Inferior parietal cortex (tissue), 1 donor: ENCODE measurements at regions not wholly inside any gene's neighbourhood (a gene's known extent, or its start where the extent isn't known, plus 50 kb on each side); places are given as distances from the start of the nearest gene placed in this dataset.

Experiments used
- DNase-seq: peaks from one replicate; pipeline ENCODE4 v3.0.0-alpha.2; 2016; ENCODE audit errors: extremely low spot score

DNA sequence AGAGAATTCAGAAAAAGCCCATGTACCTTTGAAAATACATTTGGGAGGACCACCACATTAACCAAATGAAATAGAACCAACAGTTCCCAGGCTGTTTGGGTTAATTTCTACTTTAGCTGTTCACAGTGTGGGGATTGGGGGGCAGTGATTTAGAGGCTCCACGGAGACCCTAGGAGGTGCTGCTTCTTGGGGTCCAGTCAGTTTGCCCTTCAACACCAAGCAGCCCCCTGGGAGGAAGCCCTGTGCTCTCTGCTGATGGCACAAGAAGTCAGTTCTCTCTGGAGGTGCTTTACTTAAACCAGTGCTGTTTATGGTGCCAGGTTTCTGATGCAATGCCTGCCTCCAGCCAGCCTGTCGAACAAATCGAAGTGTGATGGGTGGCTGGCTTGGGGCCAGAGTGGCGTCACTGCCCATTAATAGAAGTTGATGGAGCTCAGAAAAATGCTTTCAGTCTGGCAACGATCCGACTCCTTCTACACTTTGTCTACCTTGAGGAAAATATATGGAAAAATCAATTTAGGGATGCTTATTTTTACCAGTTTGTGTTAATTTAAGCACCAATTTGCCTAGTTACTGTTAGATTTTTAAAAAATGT is 134.0 kb downstream of the SNX18 start:
- no peak for DNase-seq

DNA sequence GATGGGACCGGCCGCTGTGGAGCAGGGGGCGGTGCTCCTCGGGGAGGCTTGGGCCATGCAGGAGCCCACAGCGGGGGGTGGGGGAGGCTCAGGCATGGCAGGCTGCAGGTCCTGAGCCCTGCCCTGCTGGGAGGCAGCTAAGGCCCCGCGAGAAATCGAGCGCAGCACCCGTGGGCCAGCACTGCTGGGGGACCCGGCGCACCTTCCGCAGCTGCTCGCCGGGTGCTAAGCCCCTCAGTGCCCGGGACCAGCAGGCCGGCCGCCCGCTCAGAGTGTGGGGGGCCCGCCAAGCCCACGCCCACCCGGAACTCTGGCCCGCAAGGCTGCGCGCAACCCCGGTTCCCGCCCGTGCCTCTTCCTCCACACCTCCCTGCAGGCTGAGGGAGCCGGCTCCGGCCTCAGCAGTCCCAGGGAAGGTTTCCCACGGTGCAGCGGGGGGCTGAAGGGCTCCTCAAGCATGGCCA is 131.5 kb downstream of the SNX18 start:
- no peak for DNase-seq

DNA sequence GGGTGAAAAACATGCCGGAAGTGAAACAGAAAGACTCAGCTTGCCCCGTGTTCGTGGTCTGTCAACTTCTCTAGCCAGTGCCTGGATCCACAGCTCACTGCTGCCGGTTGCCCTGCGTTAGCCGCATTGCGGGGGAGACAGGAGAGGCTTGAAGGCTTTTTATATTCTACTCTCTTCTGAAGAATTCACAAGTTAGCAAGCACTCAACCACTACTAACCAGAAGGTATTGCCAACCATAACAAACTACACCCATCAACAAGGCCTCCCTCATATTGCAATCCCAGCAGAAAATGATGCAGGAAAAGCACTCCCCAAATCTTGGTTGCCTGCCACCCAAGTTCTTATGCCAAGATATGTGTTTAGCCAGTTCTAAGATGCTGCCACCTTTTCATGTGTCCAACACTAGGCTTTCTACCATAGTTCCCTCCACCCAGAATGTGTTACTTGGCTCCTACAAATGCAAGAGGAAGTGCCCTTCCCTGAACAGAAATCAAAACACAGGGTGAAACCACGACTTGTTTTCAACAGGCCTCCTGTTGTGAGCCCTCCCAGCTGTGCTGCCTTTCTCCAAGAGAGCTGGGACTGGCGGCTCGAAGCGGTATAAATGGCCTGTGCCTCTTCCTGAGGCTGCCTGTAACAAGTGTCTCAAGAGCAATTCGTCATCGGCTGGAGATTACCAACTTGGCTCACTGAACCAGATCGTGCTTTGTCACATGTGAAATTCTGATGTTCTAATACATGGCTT is 129.0 kb downstream of the SNX18 start:
- peak; percentile 39 for DNase-seq

DNA sequence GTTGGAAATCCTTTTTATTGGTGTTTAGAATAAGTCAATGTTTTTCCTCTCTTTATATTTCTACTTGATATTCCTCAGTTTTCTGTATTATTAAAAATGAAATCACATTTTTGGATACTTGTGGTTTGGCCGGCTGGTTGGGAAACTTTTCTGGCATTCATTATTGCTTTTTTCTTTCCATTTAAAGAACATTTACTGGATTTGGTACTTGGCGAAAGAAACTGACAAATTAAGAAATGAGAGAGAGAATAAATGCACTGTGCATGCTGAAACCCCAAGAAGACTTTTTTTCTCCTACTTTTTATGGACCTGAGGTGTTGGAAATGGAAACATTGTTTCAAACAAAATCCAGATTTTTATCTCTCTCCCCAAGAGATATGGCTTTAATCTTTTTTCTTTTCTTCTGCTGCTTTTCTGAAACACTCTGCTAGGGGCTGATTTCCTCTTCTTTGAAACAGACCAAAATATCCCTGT is 128.4 kb downstream of the SNX18 start:
- no peak for DNase-seq

DNA sequence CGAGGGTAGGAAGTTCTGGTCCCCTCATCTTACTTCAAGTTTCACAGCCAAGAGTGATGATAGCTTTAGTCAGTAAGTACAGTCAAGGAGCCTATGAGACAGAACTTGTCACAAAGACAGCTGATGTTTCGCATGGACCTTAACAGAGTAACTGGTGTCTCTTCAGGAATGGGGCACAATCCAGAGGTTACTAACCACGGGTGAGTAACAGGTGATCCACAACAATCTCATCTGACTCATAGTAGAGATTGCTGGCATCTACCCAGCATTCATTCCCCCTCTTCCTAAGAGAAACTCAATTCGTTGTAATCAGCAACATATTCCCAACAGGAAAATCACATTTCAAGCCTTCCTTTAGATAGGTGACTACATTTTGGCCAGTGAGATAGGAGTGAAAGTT is 126.7 kb downstream of the SNX18 start:
- DNase-seq: no peak

DNA sequence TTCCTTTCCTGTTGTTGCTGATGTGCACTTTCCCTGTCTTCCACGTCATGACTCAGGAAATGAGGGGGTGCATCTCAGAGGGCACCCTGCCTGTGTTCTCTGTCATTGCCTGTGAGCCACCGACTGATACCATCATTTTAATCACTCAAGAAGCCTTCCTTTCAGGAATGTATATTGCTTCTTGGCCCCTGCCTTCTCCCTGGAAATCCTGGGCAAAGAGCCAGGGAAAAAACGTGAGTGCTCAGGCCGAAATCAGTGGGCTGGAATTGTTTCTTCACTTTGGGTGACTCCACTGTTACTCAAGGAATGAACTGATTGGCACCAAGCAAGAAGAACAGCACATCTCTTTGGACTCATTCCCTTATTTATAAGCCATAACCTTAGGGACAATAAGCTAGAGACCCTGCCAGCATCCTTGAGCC is 126.1 kb downstream of the SNX18 start:
- no peak for DNase-seq

DNA sequence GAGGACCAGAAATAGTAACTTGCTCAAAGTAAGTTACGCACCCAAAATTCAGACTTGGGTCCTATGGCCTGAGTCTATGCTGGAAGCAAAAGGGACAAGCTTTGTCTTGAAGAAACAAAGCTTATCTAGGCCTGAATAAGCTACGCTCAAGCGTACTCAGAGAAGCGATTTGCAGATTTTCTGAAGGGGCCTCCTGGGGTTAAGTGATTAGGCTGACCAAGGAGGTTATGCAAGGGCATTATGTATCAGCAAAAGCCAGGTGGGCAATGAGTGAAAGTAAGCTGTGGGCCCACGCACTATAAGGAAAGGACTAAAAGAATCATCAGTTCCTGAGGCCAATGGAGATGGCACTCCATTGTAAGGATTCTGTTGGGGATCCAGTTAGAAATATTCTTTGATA is 122.1 kb downstream of the SNX18 start:
- no peak for DNase-seq

DNA sequence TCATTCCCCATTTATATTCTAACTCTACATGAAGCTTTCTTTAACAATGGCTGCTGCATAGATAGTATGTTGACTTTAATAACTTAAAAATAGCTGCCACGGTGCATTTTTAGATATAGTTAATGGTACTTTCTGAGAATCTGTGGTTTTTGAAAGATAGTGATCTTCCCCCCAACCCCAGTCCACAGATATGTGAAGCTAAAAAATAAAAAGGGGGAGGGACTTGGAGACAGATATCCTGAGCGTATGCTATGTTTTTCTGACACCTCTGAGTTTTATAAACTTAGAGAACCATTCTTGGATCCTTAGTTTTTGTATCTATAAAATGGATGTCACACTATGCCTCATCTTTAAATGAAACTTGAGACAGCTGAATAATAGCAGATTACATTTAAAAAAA is 120.5 kb downstream of the SNX18 start:
- DNase-seq: no peak

DNA sequence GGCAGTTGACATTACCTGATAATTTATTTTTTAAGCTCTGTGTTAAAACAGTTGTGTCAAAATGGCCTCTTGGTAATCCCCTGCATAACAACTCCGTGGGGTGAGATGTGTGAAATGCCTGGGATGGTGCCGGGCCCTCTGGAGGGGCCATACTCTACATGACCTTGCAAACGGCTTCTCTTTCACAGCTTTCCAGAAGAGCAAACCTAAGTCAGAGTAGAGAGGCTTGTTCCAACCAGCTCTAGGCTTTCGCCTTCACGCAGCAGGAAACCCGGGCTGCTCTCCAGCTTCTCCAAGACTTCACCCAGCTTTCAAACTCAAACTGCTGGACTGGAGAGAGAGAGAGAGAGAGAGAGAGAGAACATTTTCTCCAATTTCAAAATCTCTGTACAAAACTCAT is 120.1 kb downstream of the SNX18 start:
- no peak for DNase-seq

DNA sequence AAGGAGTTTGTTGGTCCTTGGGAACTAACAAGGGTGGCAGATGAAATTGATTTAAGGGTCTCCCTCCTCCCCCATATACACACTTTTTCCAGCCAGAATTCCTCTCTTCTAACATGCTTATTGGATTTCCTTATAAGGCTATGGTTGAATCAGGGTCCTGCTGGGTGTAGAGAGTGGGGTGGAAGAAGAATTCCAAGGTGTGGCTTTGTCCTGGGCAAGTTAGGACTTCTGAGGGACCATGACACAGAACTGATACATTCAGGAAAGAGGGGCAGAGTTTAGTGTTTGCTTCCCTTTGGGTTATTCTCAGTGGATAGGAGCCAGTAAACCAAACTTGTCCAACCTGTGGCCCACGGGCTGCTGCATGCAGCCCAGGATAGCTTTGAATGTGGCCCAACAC is 116.5 kb downstream of the SNX18 start:
- no peak for DNase-seq

DNA sequence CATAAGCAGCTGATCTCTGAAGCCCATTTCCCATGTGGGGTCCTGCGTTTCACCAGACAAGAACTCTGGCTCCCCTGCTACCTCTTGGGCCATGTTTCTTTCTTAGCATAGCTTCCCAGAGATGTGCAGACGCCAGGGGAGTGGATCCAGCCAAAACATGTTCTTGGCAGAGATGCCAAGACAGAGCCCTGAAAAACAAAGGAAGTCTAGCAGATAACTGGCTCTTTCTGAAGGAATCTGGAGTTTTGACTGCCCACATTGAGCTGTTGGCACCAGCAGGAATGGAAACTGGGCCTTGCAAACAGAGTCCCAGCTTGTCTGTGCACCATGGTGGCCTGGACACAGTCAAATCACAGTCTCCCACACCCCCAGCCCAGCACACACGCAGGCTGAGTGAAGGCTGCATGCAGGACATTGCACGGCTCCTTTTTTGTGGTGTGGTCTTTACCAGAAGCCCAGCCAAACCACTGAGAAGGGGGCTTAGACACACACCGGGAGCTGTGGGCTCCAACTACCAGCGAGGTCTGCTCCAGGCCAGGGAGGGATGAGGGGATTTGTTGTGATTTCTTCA is 114.7 kb downstream of the SNX18 start:
- DNase-seq: peak; percentile 42

DNA sequence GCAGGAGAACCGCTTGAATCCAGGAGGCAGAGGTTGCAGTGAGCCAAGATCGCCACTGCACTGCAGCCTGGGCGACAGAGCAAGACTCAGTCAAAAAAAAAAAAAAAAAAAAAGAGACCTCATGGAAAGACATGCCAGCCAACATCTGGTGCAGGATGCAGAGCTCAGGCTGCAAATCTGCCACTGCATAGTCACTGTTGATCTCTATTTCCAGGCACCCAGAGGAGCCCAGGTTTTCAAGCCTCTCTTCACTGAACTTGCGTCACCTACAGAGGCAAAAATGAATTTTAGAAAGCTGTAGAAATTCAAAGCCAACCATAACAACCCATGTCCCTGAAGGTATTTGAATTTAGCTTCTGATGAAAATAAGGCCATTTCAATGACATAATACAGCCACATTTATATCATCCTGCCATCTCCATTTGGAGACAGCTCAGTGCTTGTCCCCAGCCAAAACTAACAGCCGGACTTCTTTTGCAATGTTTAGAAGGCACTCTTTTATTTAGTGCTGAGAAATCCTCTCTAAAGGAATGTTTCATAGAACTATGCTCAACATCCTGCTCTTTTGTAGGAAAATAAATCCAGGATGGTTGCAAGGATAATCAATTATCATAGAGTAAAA is 113.3 kb downstream of the SNX18 start:
- no peak for DNase-seq

DNA sequence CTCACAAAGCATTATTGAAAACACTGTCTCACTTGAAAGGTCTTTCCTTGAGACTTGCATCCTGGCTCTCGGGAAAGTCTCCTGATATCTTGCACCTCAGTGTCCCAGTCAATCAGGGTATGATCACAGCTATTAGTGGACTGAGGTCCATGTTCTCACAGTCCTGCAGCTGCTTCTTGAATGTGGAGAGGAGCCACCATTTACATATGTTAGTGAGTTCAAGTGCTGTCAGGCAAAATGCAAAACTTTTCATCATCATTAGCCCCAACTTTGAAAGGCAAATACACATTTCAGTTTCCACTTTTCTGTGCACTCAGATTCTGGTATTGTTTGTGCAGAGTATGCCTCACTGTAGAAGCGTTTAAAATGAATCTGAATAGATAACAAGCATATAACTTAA is 111.6 kb downstream of the SNX18 start:
- DNase-seq: no peak

DNA sequence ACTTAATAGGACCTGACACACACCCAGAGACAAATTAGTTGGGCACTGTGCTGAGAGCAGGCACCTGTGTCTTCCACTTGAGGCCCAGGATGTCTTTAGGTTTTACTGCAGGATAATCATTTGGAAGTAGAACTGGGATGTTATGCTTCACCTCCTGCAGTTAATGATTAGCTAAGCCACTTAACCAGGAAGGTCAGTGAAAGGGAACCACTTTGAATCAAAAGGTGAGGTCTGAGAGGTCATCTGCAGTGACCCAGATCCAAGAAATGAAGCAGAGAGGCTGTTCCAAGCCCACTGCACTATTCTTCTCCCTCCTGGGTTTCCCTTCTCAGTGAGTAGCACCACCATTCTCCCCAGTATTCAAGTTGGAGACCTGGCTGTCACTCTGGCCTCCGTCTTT is 110.5 kb downstream of the SNX18 start:
- DNase-seq: no peak

DNA sequence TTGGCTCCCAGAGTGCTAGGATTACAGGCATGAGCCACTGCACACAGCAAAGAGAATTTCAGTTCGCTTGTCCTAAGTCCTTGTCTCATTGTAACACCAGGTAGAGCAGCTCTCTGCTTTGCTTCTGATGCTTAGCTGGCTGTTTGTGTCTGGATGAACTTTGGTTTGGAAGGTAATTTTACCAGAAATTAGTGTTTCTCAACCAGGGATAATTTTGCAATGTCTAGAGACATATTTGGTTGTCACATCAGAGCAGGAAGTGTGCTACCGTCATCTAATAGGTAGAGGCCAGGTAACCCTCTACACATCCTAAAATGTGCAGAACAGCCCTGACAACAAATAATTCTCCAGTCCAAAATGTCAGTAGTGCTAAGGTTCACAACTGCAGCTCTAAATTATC is 108.8 kb downstream of the SNX18 start:
- DNase-seq: no peak

DNA sequence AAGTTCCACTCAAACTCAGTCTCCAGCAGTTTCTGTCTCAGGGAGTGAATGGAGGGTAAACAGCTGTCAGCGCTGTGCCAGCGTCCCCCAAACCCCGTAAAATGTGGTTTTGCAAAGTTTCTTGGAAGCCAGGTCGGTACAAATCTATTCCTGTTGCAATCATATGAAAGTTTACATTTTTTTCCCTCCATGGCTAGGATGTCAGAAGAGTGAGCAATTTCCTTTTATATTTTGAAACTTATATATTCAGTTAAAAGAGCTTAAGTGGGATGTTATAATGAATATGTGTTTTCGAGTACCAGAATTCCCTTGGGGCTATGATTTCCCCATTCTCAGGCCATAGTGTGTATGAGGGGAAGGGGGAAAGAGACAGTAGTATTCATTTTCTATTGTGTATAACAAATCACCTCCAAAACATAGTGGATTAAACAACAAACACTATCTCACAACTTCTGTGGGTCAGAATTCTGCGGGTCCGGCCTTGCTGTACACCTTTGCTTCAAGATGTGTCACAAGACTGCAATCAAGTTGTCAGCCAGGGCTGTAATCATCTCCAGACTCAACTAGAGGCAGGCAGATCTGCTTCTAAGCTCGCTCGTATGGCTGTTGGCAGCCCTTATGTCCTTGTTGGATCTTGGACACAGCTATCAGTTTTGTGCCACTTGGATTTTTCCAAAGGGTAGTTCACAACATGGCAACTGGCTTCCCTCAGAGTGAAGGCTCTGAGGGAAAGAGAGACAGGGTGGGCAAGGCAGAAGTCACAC is 107.4 kb downstream of the SNX18 start:
- DNase-seq: no peak

DNA sequence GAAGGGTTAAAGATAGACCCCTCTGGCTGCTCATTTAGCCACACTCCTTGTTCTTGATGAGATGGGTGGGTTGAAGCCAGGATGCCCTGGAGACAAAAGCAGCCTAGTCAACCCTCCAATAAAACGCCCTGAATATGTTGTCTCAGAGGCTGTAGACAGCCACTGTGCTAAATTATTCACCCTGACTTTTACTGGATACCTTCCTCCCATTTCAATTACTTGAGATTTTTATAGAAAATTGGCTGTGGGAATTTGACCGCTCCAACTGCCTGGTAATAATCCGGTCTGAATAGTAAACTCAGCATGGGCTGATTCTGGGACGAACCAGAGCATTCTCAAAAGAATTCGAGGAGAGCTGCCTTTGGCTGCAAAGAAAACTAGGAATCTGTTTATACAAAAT is 104.2 kb downstream of the SNX18 start:
- DNase-seq: no peak

DNA sequence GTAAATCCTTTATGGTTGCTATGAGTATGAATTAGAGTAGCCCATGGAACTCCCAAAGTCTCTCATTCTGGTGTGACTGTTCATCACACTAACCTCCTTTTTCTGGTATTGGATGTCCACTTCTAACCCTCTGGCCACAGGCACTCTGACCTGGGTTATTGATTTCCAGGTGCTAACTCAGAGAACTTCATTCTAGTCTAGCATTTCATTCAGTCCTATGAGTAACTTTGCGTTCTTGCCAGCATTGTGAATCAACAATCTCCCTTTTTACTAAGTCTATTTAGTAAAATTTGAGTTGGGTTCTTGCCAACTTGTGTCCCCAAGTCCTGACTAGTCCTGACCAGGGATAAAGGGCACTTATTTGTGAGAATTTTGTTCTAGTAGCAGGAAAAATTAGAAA is 103.5 kb downstream of the SNX18 start:
- no peak for DNase-seq

DNA sequence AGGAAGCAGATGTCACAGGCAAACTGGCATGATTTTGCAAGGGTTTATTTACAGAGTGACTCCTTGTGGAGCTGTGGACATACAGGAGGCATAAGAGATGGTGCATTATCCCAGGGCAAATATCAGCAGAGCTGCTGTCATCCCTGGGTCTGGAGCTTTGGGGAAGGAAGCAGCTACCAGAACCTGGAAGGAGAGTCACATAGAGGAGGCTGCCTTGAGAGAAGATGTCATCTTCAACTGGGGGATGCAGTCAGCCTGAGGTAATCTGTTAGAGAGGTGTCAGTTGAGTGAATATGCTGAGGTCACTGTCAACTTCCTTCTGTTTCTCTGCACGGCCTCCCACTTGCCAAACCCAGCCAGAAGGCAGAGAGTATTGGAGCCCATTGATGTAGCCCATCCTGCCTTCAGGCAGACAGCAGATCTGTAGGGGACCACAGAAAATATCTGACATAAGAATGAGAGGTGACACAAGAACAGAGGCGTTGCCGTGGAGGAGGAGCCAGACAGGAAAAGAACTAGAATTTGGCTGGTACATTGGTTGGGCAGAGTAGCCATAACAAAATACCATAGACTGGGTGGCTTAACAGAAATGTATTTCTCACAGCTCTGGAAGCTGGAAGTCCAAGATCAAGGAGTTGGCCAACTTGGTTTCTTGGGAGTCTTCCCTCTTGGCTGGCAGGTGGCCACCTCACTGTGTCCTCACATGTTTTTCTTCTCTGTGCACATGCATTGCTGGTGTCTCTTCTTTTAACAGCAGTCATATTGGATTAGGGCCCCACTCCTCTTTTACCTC is 102.8 kb downstream of the SNX18 start:
- no peak for DNase-seq

DNA sequence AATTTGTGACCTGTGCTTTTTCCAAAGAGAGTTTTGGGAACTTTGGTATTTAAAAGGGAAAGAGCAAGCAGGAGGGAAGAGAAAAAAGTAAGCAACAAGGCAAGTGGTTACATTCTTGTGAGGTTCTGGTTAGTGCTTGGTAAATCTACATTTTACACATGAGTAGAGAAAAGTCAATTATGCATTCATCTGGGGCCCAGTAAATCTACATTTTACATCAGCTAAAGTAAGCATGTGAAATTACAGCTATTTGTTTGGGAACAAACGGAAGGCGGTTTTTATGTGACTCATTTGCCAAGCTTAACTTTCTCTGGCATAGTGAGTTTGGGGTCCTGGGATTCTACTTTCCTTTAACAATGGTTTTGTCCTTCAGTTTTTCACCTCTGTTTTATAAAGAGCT is 102.2 kb downstream of the SNX18 start:
- no peak for DNase-seq

DNA sequence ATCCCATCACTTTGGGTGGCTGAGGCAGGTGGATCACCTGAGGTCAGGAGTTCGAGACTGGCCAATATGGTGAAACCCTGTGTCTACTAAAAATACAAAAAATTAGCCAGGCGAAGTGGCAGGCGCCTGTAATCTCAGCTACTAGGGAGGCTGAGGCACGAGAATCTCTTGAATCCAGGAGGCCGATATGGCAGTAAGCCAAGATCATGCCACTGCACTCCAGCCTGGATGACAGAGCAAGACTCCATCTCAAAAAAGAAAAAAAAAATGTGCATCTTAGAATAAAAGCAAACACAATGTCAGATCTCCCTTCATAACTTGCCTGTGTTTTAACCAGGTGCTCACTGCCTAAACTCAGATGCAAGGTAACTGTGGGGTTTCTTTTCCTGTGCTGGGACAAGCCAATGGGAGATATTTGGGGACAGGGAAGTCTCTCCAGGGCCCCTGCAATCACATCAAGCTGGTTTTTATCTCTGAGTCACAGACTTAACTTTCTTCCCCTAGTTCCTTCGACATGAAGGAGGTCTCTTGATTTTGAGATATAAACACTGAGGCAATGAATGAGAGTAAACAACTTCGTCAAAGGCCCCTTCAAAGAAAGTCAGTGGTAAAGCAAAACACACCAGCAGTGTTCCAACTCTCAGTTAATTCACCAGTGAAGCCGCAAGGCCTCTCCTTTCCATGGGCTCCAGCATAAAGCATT is 99.1 kb downstream of the SNX18 start:
- no peak for DNase-seq
